OCI-LY1 (cell line): ENCODE measurements at regions not wholly inside any gene's neighbourhood (a gene's known extent, or its start where the extent isn't known, plus 50 kb on each side); places are given as distances from the start of the nearest gene placed in this dataset.

Experiments
- H2AFZ ChIP-seq: fragments of 200-600 bp; sonication (generic), shearing (Covaris generic); 2 replicates; pipeline ENCODE4 v1.6.0; 2014; ENCODE audit warnings: antibody characterized with exemption, mild to moderate bottlenecking, low read length
- H3F3A ChIP-seq: fragments of 200-600 bp; sonication (generic), shearing (Covaris generic); 2 replicates; pipeline ENCODE4 v1.6.0; 2014; ENCODE audit warnings: mild to moderate bottlenecking, antibody characterized with exemption, low read length, moderate library complexity; ENCODE audit not compliant: insufficient read depth
- H3K27ac ChIP-seq: fragments of 200-600 bp; sonication (generic); 2 replicates; pipeline ENCODE4 v1.5.1; 2014; ENCODE audit warnings: low read length, mixed run types, mild to moderate bottlenecking, low read depth; ENCODE audit not compliant: poor library complexity, severe bottlenecking
- H3K27me3 ChIP-seq: fragments of 200-600 bp; sonication (generic); 2 replicates; pipeline ENCODE4 v1.6.0; 2014; ENCODE audit warnings: antibody characterized with exemption, mild to moderate bottlenecking, low read length, moderate library complexity; ENCODE audit not compliant: insufficient read depth
- H3K36me3 ChIP-seq: fragments of 200-600 bp; sonication (generic); 2 replicates; pipeline ENCODE4 v1.6.1; 2014; ENCODE audit warnings: mild to moderate bottlenecking, antibody characterized with exemption, low read length, moderate library complexity, mixed read lengths; ENCODE audit not compliant: insufficient read depth
- H3K4me1 ChIP-seq: fragments of 200-600 bp; sonication (generic); 2 replicates; pipeline ENCODE4 v1.5.1; 2014; ENCODE audit warnings: mild to moderate bottlenecking, low read length, moderate library complexity; ENCODE audit not compliant: insufficient read depth, severe bottlenecking
- H3K4me2 ChIP-seq: fragments of 200-600 bp; sonication (generic), shearing (Covaris generic); 2 replicates; pipeline ENCODE4 v1.6.1; 2014; ENCODE audit warnings: low read length
- H3K4me3 ChIP-seq: fragments of 200-600 bp; sonication (generic); 2 replicates; pipeline ENCODE4 v1.5.1; 2014; ENCODE audit warnings: low read length, low read depth, mild to moderate bottlenecking, mixed read lengths; ENCODE audit not compliant: poor library complexity, severe bottlenecking
- H3K79me2 ChIP-seq: fragments of 200-600 bp; shearing (Covaris generic); 2 replicates; pipeline ENCODE4 v1.6.1; 2016; ENCODE audit warnings: mixed run types, low read length, mixed read lengths; ENCODE audit not compliant: insufficient read depth
- H3K9ac ChIP-seq: fragments of 200-600 bp; sonication (generic), shearing (Covaris generic); 2 replicates; pipeline ENCODE4 v1.6.1; 2014; ENCODE audit warnings: mild to moderate bottlenecking, low read length, mixed read lengths
- H3K9me2 ChIP-seq: fragments of 200-600 bp; sonication (generic), shearing (Covaris generic); 2 replicates; pipeline ENCODE4 v1.6.1; 2014; ENCODE audit warnings: low read depth, mild to moderate bottlenecking, low read length, mixed read lengths
- H3K9me3 ChIP-seq: fragments of 200-600 bp; shearing (Covaris generic); 2 replicates; pipeline ENCODE4 v1.6.1; 2014; ENCODE audit warnings: low read length, mixed read lengths
- H4K20me1 ChIP-seq: fragments of 200-600 bp; sonication (generic), shearing (Covaris generic); 2 replicates; pipeline ENCODE4 v1.6.0; 2016; ENCODE audit warnings: mild to moderate bottlenecking, low read length; ENCODE audit not compliant: insufficient read depth
- EZH2 ChIP-seq: fragments of 200-600 bp; sonication (generic), shearing (Covaris generic); IDR thresholded peaks from 2 replicates; pipeline ENCODE4 v1.8.0; 2017; ENCODE audit warnings: borderline replicate concordance, mixed run types, mild to moderate bottlenecking, antibody characterized with exemption, low read length, moderate library complexity, mixed read lengths
- TF ChIP-seq, protein P1 (sequence below): fragments of 200-600 bp; sonication (generic), shearing (Covaris generic); IDR thresholded peaks from 2 replicates; pipeline ENCODE4 v1.5.1; 2017; ENCODE audit warnings: mild to moderate bottlenecking, antibody characterized with exemption, low read length, moderate library complexity, mixed read lengths

DNA sequence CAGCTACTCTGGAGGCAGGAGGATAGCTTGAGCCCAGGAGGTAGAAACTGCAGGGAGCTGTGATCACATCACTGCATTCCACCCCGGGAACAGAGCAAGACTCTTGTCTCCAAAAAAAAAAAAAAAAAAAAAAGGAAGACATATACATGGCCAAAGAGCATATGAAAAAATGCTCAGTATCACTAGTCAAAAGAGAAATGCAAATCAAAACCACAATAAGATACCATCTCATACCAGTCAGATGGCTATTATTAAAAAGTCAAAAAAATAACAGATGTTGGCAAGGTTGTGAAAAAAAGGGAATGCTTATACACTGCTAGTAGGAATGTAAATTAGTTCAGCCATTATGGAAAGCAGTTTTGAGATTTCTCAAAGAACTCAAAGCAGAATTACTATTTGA lies 174.8 kb upstream of the ATF7IP start:
- no peak overlapping the region for H2AFZ ChIP-seq
- H4K20me1 ChIP-seq, result no peaks in the 10 kb centered on the region
- H3K4me1 ChIP-seq, result peaks cover 24% of the 10 kb centered on the region
- H3K4me3 ChIP-seq, result no peak overlapping the region
- H3K9ac ChIP-seq, result no peak overlapping the region
- no peaks in the 10 kb centered on the region for H3K79me2 ChIP-seq
- H3K27me3 ChIP-seq, result no peaks in the 10 kb centered on the region
- H3K36me3 ChIP-seq, result no peaks in the 10 kb centered on the region
- H3K9me2 ChIP-seq, result no peaks in the 10 kb centered on the region
- H3K27ac ChIP-seq, result no peak overlapping the region
- no peaks in the 10 kb centered on the region for H3K9me3 ChIP-seq
- H3K4me2 ChIP-seq, result no peak overlapping the region
- TF ChIP-seq EZH2, result no peak
- TF ChIP-seq, protein P1, sequence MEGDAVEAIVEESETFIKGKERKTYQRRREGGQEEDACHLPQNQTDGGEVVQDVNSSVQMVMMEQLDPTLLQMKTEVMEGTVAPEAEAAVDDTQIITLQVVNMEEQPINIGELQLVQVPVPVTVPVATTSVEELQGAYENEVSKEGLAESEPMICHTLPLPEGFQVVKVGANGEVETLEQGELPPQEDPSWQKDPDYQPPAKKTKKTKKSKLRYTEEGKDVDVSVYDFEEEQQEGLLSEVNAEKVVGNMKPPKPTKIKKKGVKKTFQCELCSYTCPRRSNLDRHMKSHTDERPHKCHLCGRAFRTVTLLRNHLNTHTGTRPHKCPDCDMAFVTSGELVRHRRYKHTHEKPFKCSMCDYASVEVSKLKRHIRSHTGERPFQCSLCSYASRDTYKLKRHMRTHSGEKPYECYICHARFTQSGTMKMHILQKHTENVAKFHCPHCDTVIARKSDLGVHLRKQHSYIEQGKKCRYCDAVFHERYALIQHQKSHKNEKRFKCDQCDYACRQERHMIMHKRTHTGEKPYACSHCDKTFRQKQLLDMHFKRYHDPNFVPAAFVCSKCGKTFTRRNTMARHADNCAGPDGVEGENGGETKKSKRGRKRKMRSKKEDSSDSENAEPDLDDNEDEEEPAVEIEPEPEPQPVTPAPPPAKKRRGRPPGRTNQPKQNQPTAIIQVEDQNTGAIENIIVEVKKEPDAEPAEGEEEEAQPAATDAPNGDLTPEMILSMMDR, result no peak
- H3F3A ChIP-seq, result no peaks in the 10 kb centered on the region

DNA sequence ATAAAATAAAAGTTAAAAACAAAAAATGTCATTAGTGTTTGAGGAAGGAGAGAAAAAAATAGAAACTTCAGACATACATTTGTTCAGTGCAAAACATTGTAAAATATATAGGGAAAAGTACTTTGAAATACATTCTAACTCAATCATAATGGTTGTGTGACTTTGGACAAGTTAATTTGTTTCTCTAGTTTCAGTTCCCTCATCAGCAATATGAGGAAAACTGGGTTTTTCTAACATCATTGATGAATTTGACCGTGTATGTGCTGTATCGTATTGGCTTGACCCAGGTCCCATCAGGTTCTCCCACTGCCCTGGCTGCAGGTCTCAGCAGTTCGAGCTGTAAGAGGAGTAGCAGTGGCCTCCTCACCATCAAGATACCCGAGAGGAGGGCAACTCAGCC lies 173.9 kb upstream of the ATF7IP start:
- H3K79me2 ChIP-seq, result no peaks in the 10 kb centered on the region
- no peak overlapping the region for H3K4me3 ChIP-seq
- no peaks in the 10 kb centered on the region for H3K9me3 ChIP-seq
- peak overlapping the region; percentile 57; the same call in 1 of the 2 replicates for H2AFZ ChIP-seq
- no peaks in the 10 kb centered on the region for H4K20me1 ChIP-seq
- no peak overlapping the region for H3K4me2 ChIP-seq
- no peak for TF ChIP-seq EZH2
- TF ChIP-seq, protein P1, result no peak
- H3K27me3 ChIP-seq, result no peaks in the 10 kb centered on the region
- H3F3A ChIP-seq, result no peaks in the 10 kb centered on the region
- peak overlapping the region; percentile 24 for H3K27ac ChIP-seq
- no peaks in the 10 kb centered on the region for H3K36me3 ChIP-seq
- H3K9me2 ChIP-seq, result no peaks in the 10 kb centered on the region
- no peak overlapping the region for H3K9ac ChIP-seq
- H3K4me1 ChIP-seq, result peaks cover 23% of the 10 kb centered on the region

DNA sequence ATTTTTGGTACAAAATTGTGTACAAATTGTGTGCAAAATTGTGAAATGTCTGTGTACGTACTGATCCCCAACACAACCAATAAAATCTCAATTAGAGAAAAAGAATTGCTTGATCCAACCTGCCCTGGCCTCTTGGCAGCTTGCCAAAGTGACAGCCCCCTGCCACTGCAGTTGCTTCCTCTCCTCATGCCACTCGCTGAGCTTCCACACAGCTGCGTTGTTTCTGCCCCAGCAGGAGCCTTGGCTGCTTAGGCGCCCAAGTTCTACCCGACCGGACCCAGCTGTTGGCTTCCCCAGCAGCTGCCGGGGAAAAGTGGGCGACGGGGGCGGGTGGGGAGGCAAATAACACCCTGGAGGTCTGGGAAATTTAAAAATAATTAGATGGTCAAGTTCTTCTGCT lies 171.8 kb upstream of the ATF7IP start:
- H3K36me3 ChIP-seq, result no peaks in the 10 kb centered on the region
- H4K20me1 ChIP-seq, result no peaks in the 10 kb centered on the region
- H3K27ac ChIP-seq, result no peak overlapping the region
- H3K4me2 ChIP-seq, result no peak overlapping the region; the same call in 1 of the 2 replicates
- H3K4me3 ChIP-seq, result no peak overlapping the region
- H3K9ac ChIP-seq, result no peak overlapping the region
- no peaks in the 10 kb centered on the region for H3F3A ChIP-seq
- H3K9me3 ChIP-seq, result no peaks in the 10 kb centered on the region
- no peaks in the 10 kb centered on the region for H3K27me3 ChIP-seq
- no peaks in the 10 kb centered on the region for H3K79me2 ChIP-seq
- no peaks in the 10 kb centered on the region for H3K9me2 ChIP-seq
- peaks cover 23% of the 10 kb centered on the region for H3K4me1 ChIP-seq
- no peak for TF ChIP-seq EZH2
- TF ChIP-seq, protein P1, result no peak
- H2AFZ ChIP-seq, result no peak overlapping the region
